Neural cell (in vitro differentiated cells): ENCODE measurements at regions not wholly inside any gene's neighbourhood (a gene's known extent, or its start where the extent isn't known, plus 50 kb on each side); places are given as distances from the start of the nearest gene placed in this dataset.

ENCODE experiments used
- EZH2 ChIP-seq: fragments of 200-600, 300-800 bp; shearing (Covaris generic), sonication (generic); IDR thresholded peaks from 2 replicates; pipeline ENCODE4 v1.6.1; 2014; ENCODE audit warnings: antibody characterized with exemption, low read length, borderline replicate concordance, mild to moderate bottlenecking; ENCODE audit not compliant: insufficient read depth, poor library complexity, severe bottlenecking
- TF ChIP-seq, protein P1 (sequence below): fragments of 450-650 bp; IDR thresholded peaks from 2 replicates; pipeline ENCODE4 v1.5.1; 2014; ENCODE audit warnings: antibody characterized with exemption, mild to moderate bottlenecking, moderate library complexity; ENCODE audit not compliant: poor library complexity, severe bottlenecking

GRCh38 chr3:84637272-84637671 is 321.5 kb upstream of the CADM2 start:
- TF ChIP-seq, protein P1, sequence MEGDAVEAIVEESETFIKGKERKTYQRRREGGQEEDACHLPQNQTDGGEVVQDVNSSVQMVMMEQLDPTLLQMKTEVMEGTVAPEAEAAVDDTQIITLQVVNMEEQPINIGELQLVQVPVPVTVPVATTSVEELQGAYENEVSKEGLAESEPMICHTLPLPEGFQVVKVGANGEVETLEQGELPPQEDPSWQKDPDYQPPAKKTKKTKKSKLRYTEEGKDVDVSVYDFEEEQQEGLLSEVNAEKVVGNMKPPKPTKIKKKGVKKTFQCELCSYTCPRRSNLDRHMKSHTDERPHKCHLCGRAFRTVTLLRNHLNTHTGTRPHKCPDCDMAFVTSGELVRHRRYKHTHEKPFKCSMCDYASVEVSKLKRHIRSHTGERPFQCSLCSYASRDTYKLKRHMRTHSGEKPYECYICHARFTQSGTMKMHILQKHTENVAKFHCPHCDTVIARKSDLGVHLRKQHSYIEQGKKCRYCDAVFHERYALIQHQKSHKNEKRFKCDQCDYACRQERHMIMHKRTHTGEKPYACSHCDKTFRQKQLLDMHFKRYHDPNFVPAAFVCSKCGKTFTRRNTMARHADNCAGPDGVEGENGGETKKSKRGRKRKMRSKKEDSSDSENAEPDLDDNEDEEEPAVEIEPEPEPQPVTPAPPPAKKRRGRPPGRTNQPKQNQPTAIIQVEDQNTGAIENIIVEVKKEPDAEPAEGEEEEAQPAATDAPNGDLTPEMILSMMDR = no peak
- no peak for TF ChIP-seq EZH2
